NCI-H82 (cell line): ENCODE measurements at regions not wholly inside any gene's neighbourhood (a gene's known extent, or its start where the extent isn't known, plus 50 kb on each side); places are given as distances from the start of the nearest gene placed in this dataset.
"Not testable (repeated sequence)": the region's sequence is repeated elsewhere in the genome, so short reads cannot be mapped to it uniquely, and the experiment has no call there.

Experiments used
- DNase-seq: peaks from one replicate; lab custom pipeline; 2025; lab: John Stamatoyannopoulos, UW

- DNase-seq, result no peak
Observed at GRCh38 chr4:12692815-12693214, 791.3 kb downstream of the RAB28 start.

DNA sequence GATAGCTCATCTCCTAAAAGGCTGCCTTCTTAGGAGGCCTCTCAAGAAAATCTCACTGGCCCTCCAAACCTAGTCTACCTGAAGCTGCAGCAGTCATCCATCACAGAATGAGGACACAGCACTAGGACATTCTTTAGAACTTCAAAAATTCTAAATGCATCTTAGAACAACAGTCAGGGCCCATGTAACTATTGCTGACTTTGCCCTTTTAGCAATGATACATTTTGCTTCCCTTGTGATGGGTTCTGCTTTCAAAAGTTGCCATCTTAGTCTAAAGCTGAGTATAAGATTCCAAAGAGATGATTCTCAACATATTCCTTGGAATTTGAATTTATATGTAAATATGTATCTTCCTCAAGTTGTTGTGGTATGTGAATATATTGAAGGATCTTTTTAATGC lies 793.0 kb downstream of the RAB28 start:
- DNase-seq, result no peak

- no peak for DNase-seq
Observed at GRCh38 chr4:12689457-12689856, 794.7 kb downstream of the RAB28 start.

DNA sequence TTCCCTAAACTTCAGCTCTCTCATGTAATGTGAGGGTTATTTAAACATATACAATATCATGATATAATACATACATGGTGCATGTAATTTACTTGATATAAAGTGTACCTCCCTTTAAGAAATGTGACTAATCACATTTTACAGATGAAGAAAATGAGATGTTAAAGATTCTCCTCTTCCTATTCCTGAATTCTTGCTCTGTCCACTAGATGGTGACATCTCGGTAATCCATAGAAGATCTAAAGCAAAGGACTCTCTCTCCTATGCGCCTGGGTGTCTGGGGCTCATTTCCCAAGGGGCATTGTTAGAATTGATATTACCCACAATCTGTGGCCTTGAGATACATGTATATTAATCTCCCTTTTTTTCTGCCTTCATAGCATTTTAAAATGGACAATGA lies 804.9 kb downstream of the RAB28 start:
- peak; percentile 17 for DNase-seq

DNA sequence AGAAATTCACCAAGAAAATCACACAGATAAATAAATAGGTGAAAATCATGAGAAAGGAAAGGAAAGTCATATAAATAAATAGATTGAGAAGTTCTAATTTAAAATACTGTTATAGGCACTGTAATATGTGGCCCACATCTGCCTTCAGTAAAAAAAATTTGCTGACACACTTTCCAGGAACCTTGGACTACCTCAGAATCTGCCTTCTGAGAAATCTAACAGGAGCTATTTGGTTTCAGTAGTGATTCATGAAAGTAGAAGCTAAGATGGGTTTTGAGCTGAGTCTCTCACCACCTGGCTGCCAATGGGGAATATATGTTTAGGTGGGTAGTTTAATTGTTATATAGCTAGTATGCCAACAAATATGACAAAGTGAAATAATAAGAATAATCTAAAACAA lies 810.0 kb downstream of the RAB28 start:
- no peak for DNase-seq

DNA sequence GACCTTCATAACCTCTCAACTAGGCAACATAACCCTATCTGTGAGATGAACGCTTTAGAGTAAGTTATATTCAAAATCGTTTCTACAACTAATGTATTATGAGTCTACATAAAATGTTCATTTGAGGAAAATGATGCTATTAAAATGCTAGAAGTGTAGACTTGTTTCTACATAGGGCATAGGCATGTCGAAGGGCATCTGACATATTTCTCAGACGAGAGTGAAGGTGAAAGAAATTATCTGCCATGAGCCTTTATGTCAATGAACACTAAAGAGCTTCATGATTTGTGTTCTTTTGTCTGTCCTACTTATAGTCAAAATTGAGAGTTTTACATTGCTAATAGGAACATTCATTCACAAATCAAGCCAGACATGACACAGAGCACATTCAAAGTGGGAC lies 811.8 kb downstream of the RAB28 start:
- DNase-seq, result no peak

DNA sequence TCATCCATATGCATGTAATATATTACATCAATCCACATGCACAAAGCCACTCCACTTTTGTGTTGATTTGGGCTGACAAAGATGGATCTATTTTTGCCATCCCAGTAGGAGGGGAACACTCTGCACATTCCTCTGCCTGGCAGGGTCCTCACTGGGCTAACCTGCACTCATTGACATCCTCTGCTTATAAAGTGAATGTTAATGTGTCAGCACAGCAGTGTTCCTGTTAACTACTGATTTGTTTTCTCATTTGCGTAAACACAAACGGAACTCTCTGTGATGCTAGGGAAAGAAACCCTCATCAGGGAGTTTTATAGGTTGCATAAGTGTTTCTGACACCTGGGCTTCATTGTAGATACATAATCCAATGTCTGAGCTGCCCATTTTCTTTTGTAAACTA lies 826.0 kb downstream of the RAB28 start:
- no peak for DNase-seq

DNA sequence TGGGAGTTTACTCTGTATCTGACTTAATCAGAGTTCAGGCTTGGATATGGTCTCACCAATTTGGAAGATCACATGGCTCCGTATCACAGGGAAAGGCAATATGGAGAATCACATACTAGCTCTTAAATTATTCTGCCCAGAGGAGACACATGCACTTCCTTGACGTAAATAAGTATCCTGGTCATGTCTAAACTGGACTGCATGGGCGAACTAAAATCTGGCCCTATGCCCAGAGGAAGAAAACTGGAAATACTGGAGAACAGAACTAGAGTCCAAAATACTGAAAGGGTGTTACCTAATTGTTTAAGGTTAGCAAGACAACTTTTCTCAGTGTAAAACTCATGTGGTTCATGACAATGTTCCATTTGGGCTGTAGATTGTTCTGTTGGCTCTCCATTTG lies 832.3 kb downstream of the RAB28 start:
- DNase-seq, result no peak

DNA sequence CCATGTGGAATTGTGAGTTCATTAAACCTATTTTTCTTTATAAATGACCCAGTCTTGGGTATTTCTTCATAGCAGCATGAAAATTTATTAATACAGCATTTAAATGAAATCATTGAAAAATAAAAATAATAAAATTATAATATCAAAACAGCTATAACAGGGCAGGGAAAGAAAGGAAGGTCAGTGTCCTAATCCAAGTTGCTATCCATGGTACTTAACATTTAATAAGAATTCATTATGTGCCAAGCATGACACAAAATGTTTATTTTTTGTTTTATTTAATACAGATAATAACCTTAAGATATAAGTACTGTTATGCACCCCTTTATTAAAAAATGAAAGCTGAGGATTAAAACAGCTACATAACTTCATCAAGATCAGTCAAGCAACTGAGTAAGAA lies 838.4 kb downstream of the RAB28 start:
- DNase-seq, result no peak

GRCh38 chr4:12644261-12644660 lies 839.9 kb downstream of the RAB28 start:
- DNase-seq, result no peak

DNA sequence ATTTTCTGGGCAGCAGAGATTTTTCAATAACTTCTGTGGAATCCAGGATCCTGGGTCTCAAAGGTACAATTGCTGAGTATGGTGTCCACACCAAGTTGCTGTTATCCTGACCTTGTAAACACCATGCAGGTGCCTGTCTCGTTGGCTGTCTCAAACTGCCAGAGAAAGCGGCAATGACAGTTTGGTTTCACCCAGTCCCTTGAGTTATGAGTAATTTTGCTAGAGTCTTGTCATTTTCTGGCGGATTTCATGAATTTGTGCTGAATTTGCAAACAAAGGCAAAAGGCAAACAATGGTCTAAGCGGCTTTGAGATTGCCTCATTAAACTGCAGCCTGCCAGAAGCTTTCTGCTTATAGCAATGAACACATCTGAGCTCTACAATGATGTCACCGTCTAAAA lies 847.9 kb downstream of the RAB28 start:
- no peak for DNase-seq

GRCh38 chr4:12635629-12636028 lies 848.5 kb downstream of the RAB28 start:
- DNase-seq, result no peak

GRCh38 chr4:12633053-12633651 lies 851.0 kb downstream of the RAB28 start:
- DNase-seq, result peak; percentile 80

DNA sequence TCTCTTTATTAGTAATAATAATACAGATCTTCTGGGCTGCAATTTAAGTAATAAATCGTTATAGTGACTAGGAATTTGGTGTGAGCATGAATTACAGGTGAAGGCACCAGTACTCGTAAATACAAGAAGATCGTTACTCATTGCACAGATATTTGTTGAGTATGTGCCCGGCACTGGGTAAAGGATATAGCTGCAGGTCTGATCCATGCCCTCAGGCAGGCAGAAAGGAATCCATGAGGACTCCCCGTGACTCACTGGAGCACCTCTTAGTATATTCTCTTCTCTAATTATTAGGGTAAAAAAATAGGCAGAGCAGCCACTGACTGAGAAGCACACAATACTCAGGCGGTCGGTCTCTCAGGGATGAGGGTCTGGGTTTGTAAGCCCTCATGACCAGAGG lies 868.3 kb downstream of the RAB28 start:
- DNase-seq, result no peak

GRCh38 chr4:12612876-12613275 lies 871.3 kb downstream of the RAB28 start:
- DNase-seq, result no peak

- not testable (repeated sequence) for DNase-seq
Observed at GRCh38 chr4:12609212-12609875, 874.8 kb downstream of the RAB28 start.

DNA sequence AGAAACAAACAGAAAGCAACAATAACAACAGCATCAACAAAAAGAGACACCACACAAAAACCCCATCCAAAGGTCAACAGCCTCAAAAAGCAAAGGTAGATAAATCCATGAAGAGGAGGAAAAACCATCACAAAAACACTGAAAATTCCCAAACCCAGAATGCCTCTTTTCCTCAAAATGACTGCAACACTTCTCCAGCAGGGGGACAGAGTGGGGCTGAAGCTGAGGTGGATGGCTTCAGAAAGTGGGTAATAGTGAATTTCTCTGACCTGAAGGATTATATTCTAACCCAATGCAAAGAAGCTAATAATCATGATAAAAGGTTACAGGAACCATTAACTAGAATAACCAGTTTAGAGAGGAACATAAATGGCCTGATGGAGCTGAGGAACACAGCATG lies 888.2 kb downstream of the RAB28 start:
- no peak for DNase-seq

GRCh38 chr4:12595489-12595888 lies 888.7 kb downstream of the RAB28 start:
- DNase-seq, result no peak

DNA sequence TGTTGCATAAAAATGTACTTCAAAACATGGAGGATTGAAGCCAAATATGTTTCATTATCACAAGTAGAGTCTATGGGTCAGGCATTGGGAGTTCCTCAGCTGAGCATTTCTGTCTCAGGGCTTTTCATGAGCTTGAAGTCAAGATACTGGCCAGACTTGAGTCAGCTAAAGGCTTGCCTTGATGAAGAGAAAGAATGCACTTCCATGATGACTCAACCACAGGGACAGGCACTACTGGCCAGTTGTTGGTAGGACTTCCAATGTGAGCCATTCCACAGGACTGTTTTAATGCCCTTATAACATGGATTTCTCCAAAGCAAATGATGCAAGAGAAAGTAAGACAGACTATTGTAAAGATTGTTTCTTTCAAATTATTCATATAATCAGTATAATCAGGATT lies 895.6 kb downstream of the RAB28 start:
- no peak for DNase-seq

DNA sequence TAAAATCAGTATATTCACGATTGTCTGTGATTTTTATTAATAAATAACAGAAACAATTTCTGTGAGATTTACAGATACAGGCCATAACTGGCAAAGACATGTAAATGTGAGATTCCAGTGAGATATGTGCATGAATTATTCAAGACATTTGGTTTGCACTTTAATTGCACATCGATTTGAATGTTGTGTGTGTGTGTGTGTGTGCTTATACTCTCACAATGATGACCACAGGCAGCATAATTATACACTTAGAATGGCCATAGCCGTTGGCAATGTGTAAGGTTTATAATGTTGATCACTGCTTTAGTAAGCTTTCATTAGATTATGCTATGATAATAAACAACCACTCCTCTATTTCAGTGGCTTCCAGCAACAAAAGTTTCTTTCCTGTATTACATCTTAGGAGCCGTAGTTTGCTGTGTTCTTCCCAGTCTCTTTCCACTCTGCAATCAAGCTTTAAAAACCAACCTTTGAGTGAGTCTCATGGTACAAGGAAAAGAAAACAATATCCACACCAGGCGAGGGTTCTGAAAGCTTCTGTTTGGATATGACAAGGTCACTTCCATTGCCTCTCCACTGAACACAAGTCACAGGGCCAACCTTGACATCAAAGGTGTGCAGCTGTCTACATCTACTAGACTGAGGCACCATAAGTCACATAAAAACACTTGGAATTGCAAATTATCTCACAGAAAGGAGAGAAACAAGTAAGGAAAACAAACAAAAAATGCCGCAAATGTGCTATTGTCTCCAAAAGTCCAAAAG lies 897.7 kb downstream of the RAB28 start:
- no peak for DNase-seq

GRCh38 chr4:12584116-12584875 lies 899.8 kb downstream of the RAB28 start:
- DNase-seq, result no peak

DNA sequence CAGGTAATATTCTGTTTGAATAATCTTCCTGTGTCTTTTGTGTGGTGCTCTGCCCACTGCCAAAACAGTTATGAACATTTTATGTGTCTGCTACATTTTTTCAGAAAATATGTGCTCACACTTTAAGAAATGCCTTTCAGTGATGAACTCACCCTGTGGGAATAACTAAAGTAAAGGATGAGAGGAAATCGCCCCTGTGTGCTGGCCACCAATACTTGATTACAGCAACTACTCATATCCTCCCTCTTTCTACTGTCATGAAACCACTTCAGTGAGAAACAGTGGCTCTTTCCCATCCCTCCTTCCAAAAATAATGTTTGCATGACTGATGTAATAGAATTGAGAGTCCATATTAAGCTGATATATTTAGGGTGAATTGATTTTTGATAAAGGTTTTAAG lies 900.9 kb downstream of the RAB28 start:
- no peak for DNase-seq

DNA sequence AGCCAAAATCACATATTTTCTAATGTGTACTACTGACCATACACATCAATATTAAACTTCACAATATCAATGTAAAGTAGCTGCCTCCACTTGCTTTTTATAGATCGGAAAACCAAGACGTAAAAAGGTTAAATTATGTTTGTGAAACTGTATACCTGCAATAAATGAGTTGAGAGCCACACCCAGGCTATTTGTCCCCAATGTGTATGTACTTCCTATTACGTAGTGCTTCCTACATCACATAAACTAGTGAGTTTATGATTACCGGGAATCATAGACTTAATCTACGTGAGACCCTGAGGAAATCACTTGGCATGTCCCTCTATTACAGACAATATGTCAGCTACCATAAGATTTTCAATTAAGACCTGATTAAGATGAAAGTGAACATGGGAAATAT lies 903.4 kb downstream of the RAB28 start:
- no peak for DNase-seq
